Iris pigment epithelial cell (primary cell): ENCODE measurements at regions not wholly inside any gene's neighbourhood (a gene's known extent, or its start where the extent isn't known, plus 50 kb on each side); places are given as distances from the start of the nearest gene placed in this dataset.
A peak's percentile ranks its signal among the peaks of the same experiment; 100 is the strongest.
"Not testable (repeated sequence)": the region's sequence is repeated elsewhere in the genome, so short reads cannot be mapped to it uniquely, and the experiment has no call there.

Source experiments
- DNase-seq: peaks from one replicate; pipeline ENCODE4 v3.0.0-alpha.2; 2011; ENCODE audit warnings: low read depth

DNA sequence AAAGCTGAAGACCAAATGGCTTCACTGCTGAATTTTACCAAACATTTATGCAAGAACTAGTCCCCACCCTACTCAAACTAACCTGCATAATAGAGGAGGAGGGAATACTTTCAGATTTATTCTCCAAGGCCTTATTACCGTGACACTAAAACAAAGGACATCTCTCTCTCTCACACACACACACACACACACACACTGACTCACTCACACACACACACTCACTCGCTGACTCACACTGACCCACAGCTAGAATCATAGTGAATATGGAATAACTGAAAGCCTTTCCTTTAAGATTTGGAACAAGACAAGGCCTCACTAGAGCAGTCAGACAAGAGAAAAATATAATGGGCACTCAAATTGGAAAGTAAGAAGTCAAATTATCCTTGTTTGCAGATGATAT lies 1014.1 kb downstream of the TMTC2 start:
- DNase-seq = peak; percentile 40

- not testable (repeated sequence) for DNase-seq
Observed at GRCh38 chr12:83696311-83696710, 1009.6 kb downstream of the TMTC2 start.

- DNase-seq = no peak
Observed at GRCh38 chr12:83691730-83692129, 1005.0 kb downstream of the TMTC2 start.

DNA sequence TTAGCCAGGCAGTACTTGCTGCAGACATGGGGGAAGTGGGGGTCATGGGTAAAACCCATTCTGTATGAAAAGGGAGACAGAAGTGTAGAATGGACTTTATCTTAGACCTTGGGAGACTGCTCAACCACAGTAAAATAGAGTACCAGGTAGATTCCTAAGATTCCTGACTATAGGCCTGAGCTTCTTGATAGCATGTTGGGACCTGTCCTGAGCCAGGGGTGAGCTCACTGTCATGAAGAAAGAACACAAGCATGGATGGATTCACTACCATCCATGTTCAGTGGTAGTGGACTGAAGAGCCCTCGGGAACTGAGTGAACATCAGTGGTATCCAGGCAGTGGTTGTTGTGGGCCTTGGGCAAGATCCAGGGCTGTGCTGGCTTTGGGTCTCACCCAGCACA lies 1003.8 kb downstream of the TMTC2 start:
- DNase-seq = no peak

DNA sequence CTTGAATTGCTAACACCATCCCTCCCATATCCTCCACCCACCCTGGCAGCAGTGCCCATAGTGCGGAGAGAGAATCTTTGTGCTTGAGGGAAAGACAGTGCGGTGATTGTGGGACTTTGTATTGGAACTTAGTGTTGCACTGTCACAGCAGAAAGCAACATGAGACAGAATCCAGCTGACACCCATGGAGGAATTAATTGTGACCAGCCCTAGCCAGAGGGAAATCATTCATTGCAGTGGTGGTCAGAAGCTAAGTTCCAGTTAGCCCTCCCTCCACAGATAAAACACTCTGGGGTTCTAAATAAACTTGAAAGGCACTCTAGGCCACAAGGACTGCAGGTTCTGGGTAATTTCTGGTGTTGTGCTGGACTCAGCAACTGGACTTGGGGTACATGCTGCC lies 1002.6 kb downstream of the TMTC2 start:
- DNase-seq = no peak

DNA sequence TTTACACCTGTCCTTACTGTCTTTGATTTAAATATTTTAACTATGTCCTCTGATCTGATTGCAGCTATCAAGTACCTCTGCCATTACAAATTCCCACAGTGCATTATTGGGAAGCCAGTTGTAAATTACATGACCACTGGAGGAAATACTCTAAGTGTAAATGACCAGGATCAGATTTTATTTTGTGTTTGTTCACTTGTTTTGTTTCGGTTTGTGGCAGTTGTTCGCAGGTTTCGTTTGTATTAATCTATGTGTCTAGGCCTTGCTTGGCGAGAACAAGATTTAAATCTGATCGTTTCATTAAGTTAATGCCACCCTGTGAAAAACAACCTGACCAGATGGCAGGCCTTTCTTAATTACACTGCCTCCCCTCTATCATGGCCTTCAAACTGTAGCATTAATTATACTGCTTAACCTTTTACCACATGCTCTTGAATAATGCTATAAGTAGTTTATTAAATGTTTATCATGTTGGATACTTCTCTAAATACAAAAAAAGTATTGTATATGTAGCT lies 990.1 kb downstream of the TMTC2 start:
- DNase-seq = no peak

DNA sequence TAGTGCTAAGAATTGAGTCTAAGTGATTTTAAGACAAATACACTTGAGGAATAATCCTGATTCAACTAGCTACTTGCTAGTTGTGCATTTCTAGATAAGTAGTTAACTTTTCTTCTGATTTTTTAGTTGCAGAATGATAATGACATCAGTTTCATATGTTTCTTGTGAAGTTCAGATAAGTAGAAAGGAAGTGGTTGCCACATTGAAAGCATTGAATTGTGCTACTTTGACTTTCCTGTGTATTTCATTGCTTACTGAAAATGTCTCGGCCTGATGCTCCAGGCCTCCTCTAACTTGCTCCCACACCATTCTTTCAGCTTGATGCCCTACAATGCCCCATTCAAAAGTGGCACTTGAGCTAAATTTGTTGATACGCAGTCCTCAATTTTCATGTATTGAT lies 980.0 kb downstream of the TMTC2 start:
- no peak for DNase-seq

GRCh38 chr12:83665634-83666218 lies 979.0 kb downstream of the TMTC2 start:
- DNase-seq = no peak

DNA sequence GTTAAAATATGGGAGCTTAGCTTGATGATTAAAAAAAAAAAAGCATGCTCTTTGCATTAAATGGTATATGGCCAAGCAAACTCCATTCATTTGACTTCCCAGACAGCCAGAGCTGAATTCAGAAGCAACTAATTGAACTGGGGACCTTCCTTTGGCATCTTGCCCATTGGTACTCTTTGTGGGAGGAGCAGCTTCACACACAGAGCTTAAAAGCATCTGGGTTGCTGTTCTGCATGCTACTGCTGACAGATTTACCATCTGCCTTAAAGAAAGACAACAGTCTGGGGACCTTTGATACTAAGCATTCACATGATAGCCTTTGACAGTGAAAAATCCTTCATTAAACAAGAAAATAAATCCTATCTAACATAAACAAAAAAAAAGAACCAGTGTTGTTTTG lies 977.9 kb downstream of the TMTC2 start:
- no peak for DNase-seq

- DNase-seq = no peak
Observed at GRCh38 chr12:83660727-83661358, 974.1 kb downstream of the TMTC2 start.

GRCh38 chr12:83659321-83659720 lies 972.6 kb downstream of the TMTC2 start:
- no peak for DNase-seq

- DNase-seq = no peak
Observed at GRCh38 chr12:83656004-83656403, 969.3 kb downstream of the TMTC2 start.

- DNase-seq = no peak
Observed at GRCh38 chr12:83642205-83642604, 955.5 kb downstream of the TMTC2 start.

DNA sequence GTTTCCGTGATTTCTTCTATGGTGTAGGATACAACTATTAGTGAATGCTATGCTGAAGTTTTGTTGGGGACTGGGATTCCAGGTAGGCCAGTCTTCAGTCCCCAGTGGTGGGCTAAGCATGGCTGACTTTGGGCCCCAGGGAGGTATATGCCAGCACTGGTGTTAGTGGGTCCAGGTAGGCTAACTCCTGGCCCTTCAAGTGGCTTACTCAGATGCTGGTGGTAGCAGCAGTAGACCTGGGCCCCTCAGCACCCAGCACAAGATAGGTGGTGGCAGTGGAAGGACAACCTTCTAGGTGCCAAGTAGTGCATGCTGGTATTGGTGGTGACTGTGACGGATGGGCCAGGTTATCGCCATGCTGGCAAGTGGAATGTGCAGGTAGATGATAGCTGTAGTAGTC lies 955.1 kb downstream of the TMTC2 start:
- no peak for DNase-seq

GRCh38 chr12:83634726-83635267 lies 948.1 kb downstream of the TMTC2 start:
- no peak for DNase-seq

DNA sequence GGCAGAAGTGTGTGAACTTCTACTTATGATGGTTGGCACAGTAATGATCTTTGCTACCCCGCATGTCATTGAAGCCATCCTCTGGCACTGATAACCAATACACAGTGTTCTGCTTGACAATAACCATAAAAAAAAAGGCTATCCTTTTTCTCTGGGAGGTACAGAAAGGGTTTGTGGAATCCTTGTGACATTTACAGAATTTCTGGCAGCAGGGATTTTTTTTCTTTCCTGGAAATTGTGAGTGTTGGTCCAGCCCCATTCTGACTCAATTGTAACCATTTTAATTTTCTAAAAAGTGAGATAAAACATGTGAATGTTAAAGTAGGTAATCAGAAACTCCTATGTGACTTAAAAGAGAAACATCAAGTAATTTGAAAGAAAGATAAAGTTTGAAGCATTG lies 943.8 kb downstream of the TMTC2 start:
- no peak for DNase-seq

- DNase-seq = no peak
Observed at GRCh38 chr12:83629931-83630330, 943.2 kb downstream of the TMTC2 start.

GRCh38 chr12:83622205-83622604 lies 935.5 kb downstream of the TMTC2 start:
- DNase-seq = no peak

GRCh38 chr12:83619973-83620372 lies 933.3 kb downstream of the TMTC2 start:
- DNase-seq = no peak

GRCh38 chr12:83615152-83615551 lies 928.4 kb downstream of the TMTC2 start:
- no peak for DNase-seq

- no peak for DNase-seq
Observed at GRCh38 chr12:83613586-83614110, 926.9 kb downstream of the TMTC2 start.

DNA sequence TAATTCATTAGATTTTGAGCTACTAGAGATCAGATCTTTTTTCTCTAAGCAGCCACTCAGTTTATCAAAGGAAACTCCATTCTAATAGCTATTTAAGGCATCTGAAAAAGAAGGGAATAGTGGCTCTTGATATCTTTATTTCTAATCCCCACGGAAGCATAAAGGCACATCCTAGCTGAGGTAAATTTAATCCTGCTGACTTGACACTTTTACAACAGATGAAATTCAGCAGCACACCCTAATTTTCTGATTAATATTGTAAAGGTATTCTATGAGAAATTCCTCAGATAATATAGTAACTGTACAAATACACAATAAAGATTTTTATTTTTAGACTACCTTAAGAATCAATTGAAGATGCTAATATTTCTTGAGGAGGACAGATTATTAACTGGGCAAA lies 916.4 kb downstream of the TMTC2 start:
- no peak for DNase-seq

DNA sequence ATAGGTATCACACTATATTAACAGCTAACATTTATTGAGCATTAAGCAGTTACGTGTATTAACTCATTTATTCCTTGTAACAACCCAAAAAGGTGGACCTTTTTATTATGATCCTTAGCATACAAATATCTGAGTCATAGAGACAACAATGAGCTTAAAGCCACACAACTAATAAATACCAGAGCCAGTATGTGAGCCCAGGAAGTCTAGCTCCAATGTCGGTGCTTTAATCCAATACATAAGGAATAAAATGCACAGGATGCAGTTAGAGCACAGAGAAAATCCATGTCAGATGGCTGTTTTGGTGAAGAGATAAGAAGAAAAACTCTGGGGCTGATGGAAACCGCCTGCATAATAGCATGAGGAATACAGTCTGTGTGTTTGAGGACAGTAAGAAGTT lies 888.6 kb downstream of the TMTC2 start:
- no peak for DNase-seq

- DNase-seq = no peak
Observed at GRCh38 chr12:83574142-83574541, 887.4 kb downstream of the TMTC2 start.
